Fibroblast of lung (primary cell): ENCODE measurements at regions not wholly inside any gene's neighbourhood (a gene's known extent, or its start where the extent isn't known, plus 50 kb on each side); places are given as distances from the start of the nearest gene placed in this dataset.

Experiments
- DNase-seq, 2 donors: peaks; one replicate each; pipeline versions ENCODE4 v3.0.0 to v3.0.0-alpha.2; 2010; ENCODE audit warnings: low read depth in 2 of 2
- H2AFZ ChIP-seq: 2 replicates; pipeline ENCODE4 v1.5.1; 2012; ENCODE audit warnings: low read length, control low read depth, inconsistent platforms
- H3K27ac ChIP-seq: 2 replicates; pipeline ENCODE4 v1.5.1; 2011; ENCODE audit warnings: low read length, control low read depth; ENCODE audit not compliant: insufficient read depth
- H3K27me3 ChIP-seq: 2 replicates; pipeline ENCODE4 v1.5.1; 2011; ENCODE audit warnings: mild to moderate bottlenecking, low read length; ENCODE audit not compliant: control insufficient read depth, insufficient read depth
- H3K36me3 ChIP-seq: 2 replicates; pipeline ENCODE4 v1.5.1; 2011; ENCODE audit warnings: low read length; ENCODE audit not compliant: control insufficient read depth, insufficient read depth
- H3K4me1 ChIP-seq: 2 replicates; pipeline ENCODE4 v1.5.1; 2011; ENCODE audit warnings: low read length; ENCODE audit not compliant: control insufficient read depth, insufficient read depth; ENCODE audit errors: extremely low read depth
- H3K4me2 ChIP-seq: 2 replicates; pipeline ENCODE4 v1.5.1; 2011; ENCODE audit warnings: low read length, control low read depth; ENCODE audit not compliant: insufficient read depth; ENCODE audit errors: extremely low read depth
- H3K4me3 ChIP-seq, 4 experiments: fragments of 200-600 bp in 1 of 4; sonication (generic) in 1 of 4; replicated peaks in 1 of 4; 2 replicates each; pipeline ENCODE4 v1.5.1; 2011 to 2016; ENCODE audit warnings: low read length in 4 of 4, low read depth in 3 of 4, mild to moderate bottlenecking in 3 of 4, control low read depth in 2 of 4, inconsistent platforms in 1 of 4, mixed read lengths in 1 of 4; ENCODE audit not compliant: insufficient read depth in 1 of 4; ENCODE audit errors: control extremely low read depth in 1 of 4
- H3K79me2 ChIP-seq: 2 replicates; pipeline ENCODE4 v1.5.1; 2012; ENCODE audit warnings: mild to moderate bottlenecking, low read length, inconsistent platforms; ENCODE audit not compliant: control insufficient read depth, insufficient read depth
- H3K9ac ChIP-seq: 2 replicates; pipeline ENCODE4 v1.5.1; 2011; ENCODE audit warnings: mild to moderate bottlenecking, low read length, control low read depth; ENCODE audit not compliant: insufficient read depth
- H3K9me3 ChIP-seq: 2 replicates; pipeline ENCODE4 v1.5.1; 2012; ENCODE audit warnings: low read depth, low read length; ENCODE audit not compliant: control insufficient read depth, insufficient read depth
- H4K20me1 ChIP-seq: 2 replicates; pipeline ENCODE4 v1.5.1; 2011; ENCODE audit warnings: low read length; ENCODE audit not compliant: control insufficient read depth, insufficient read depth; ENCODE audit errors: extremely low read depth
- CTCF ChIP-seq, 2 donors: IDR thresholded peaks in 1 of 2; conservative IDR thresholded peaks in 1 of 2; 1 replicate in 1 of 2; 2 replicates in 1 of 2; pipeline ENCODE4 v1.5.1; 2011 to 2012; ENCODE audit warnings: low read length in 2 of 2, control low read depth in 1 of 2, inconsistent platforms in 1 of 2, low read depth in 1 of 2, mild to moderate bottlenecking in 1 of 2
- EZH2 ChIP-seq: IDR thresholded peaks from 2 replicates; pipeline ENCODE4 v1.5.1; 2012; ENCODE audit warnings: low read length, control low read depth, mild to moderate bottlenecking; ENCODE audit errors: missing control alignments

- no peaks in the 10 kb centered on the region for H3K9me3 ChIP-seq
- no peaks in the 10 kb centered on the region for H3K27me3 ChIP-seq
- H3K27ac ChIP-seq, result no peak overlapping the region
- H3K4me1 ChIP-seq, result no peaks in the 10 kb centered on the region
- no peaks in the 10 kb centered on the region for H3K79me2 ChIP-seq
- H3K36me3 ChIP-seq, result no peaks in the 10 kb centered on the region
- H4K20me1 ChIP-seq, result no peaks in the 10 kb centered on the region
- TF ChIP-seq CTCF (conservative IDR thresholded peaks at IDR 0.05 in 1 of 2, IDR thresholded peaks at IDR 0.05 in 1 of 2; ENCODE audit: low read depth in 1 of 2, low read length in 2 of 2) (no peak), EZH2 (no peak)
- no peak overlapping the region for H3K9ac ChIP-seq
- H3K4me3 ChIP-seq, result no peak overlapping the region
- no peak overlapping the region for H3K4me2 ChIP-seq
- DNase-seq, result no peak
- no peak overlapping the region for H2AFZ ChIP-seq
Observed at GRCh38 chr1:163973586-163973985, 585.4 kb upstream of the PBX1 start.

DNA sequence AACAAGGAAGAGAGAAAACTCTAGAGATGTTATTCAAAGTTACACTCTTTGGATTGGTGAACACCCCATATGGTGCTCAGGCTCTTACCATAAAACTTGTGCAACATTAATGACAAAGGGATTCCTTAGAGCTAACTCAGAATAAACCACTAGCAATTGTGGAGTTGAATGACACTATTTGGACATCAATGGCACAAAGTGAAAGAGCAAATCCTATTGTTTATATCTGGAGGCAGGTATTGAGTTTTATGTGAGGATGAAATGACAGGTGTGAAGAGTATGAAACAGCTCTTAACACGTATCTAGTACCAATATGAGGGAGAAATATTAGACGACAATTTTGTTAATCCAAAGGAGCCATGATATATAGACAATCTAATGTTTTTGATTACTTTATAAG is 584.9 kb upstream of the PBX1 start:
- DNase-seq, result no peak

GRCh38 chr1:163980394-163980793 is 578.6 kb upstream of the PBX1 start:
- Histone ChIP-seq H3K4me3 (no peak overlapping the region), H3K36me3 (no peaks in the 10 kb centered on the region), H3K9ac (no peak overlapping the region), H3K9me3 (no peaks in the 10 kb centered on the region), H3K27me3 (no peaks in the 10 kb centered on the region), H3K27ac (no peak overlapping the region), H3K4me2 (no peak overlapping the region), H3K4me1 (no peaks in the 10 kb centered on the region), H4K20me1 (no peaks in the 10 kb centered on the region), H2AFZ (no peak overlapping the region), H3K79me2 (no peaks in the 10 kb centered on the region)
- no peak for TF ChIP-seq EZH2
- no peak for TF ChIP-seq CTCF (conservative IDR thresholded peaks at IDR 0.05 in 1 of 2, IDR thresholded peaks at IDR 0.05 in 1 of 2; ENCODE audit: low read depth in 1 of 2, low read length in 2 of 2)
- DNase-seq, result no peak

More for the DNA sequence above, 584.9 kb upstream of the PBX1 start:
- no peak overlapping the region for H2AFZ ChIP-seq
- no peak overlapping the region for H3K4me2 ChIP-seq
- H3K4me3 ChIP-seq, result no peak overlapping the region
- H3K36me3 ChIP-seq, result no peaks in the 10 kb centered on the region
- TF ChIP-seq EZH2 (no peak), CTCF (conservative IDR thresholded peaks at IDR 0.05 in 1 of 2, IDR thresholded peaks at IDR 0.05 in 1 of 2; ENCODE audit: low read depth in 1 of 2, low read length in 2 of 2) (no peak)
- H3K27me3 ChIP-seq, result no peaks in the 10 kb centered on the region
- no peaks in the 10 kb centered on the region for H3K4me1 ChIP-seq
- no peaks in the 10 kb centered on the region for H3K79me2 ChIP-seq
- no peak overlapping the region for H3K9ac ChIP-seq
- H3K9me3 ChIP-seq, result no peaks in the 10 kb centered on the region
- H4K20me1 ChIP-seq, result no peaks in the 10 kb centered on the region
- H3K27ac ChIP-seq, result no peak overlapping the region
